Astrocyte (in vitro differentiated cells and primary cell): ENCODE measurements at regions not wholly inside any gene's neighbourhood (a gene's known extent, or its start where the extent isn't known, plus 50 kb on each side); places are given as distances from the start of the nearest gene placed in this dataset.

Source experiments
- DNase-seq: peaks from one replicate; pipeline ENCODE4 v3.0.0-alpha.2; 2010; ENCODE audit warnings: low read depth
- FAIRE-seq: peaks from 2 replicates; lab custom pipeline; 2011; peaks lifted over from hg19 to GRCh38; lab: Jason Lieb, UNC
- H2AFZ ChIP-seq: 2 replicates; pipeline ENCODE4 v1.6.0; 2012; ENCODE audit warnings: low read depth, low read length, inconsistent platforms
- H3K27ac ChIP-seq: 2 replicates; pipeline ENCODE4 v1.5.1; 2011; ENCODE audit warnings: low read depth, low read length, inconsistent platforms
- H3K27me3 ChIP-seq: 2 replicates; pipeline ENCODE4 v1.6.0; 2011; ENCODE audit warnings: low read length, inconsistent platforms; ENCODE audit not compliant: insufficient read depth
- H3K36me3 ChIP-seq: 2 replicates; pipeline ENCODE4 v1.5.1; 2011; ENCODE audit warnings: low read length, inconsistent platforms; ENCODE audit not compliant: insufficient read depth
- H3K4me1 ChIP-seq: 2 replicates; pipeline ENCODE4 v1.5.1; 2011; ENCODE audit warnings: low read length, inconsistent platforms; ENCODE audit not compliant: insufficient read depth
- H3K4me2 ChIP-seq: 2 replicates; pipeline ENCODE4 v1.6.0; 2012; ENCODE audit warnings: low read length, inconsistent platforms
- H3K4me3 ChIP-seq: 2 replicates; pipeline ENCODE4 v1.5.1; 2011; ENCODE audit warnings: low read depth, mild to moderate bottlenecking, low read length, inconsistent platforms; ENCODE audit not compliant: insufficient read depth
- H3K79me2 ChIP-seq: 2 replicates; pipeline ENCODE4 v1.6.0; 2012; ENCODE audit warnings: mild to moderate bottlenecking, low read length, inconsistent platforms; ENCODE audit not compliant: insufficient read depth
- H3K9ac ChIP-seq: 2 replicates; pipeline ENCODE4 v1.6.0; 2012; ENCODE audit warnings: mild to moderate bottlenecking, low read length, inconsistent platforms
- H3K9me3 ChIP-seq: 2 replicates; pipeline ENCODE4 v1.5.1; 2012; ENCODE audit warnings: low read depth, mild to moderate bottlenecking, low read length, inconsistent platforms; ENCODE audit not compliant: insufficient read depth
- H4K20me1 ChIP-seq: 2 replicates; pipeline ENCODE4 v1.6.0; 2012; ENCODE audit warnings: low read length, inconsistent platforms; ENCODE audit not compliant: insufficient read depth
- H3K27ac Mint-ChIP-seq: one replicate; pipeline ENCODE4 v1.8.0; 2021; ENCODE audit warnings: mild to moderate bottlenecking, mixed read lengths; ENCODE audit not compliant: unreplicated experiment
- H3K27me3 Mint-ChIP-seq: one replicate; pipeline ENCODE4 v1.8.0; 2021; ENCODE audit warnings: low read depth, mixed read lengths; ENCODE audit not compliant: unreplicated experiment
- H3K36me3 Mint-ChIP-seq: one replicate; pipeline ENCODE4 v1.8.0; 2021; ENCODE audit warnings: low read depth, mixed read lengths; ENCODE audit not compliant: unreplicated experiment
- H3K4me1 Mint-ChIP-seq: one replicate; pipeline ENCODE4 v1.8.0; 2021; ENCODE audit warnings: low read depth, mixed read lengths; ENCODE audit not compliant: unreplicated experiment
- H3K4me3 Mint-ChIP-seq: one replicate; pipeline ENCODE4 v1.8.0; 2021; ENCODE audit warnings: mild to moderate bottlenecking, moderate library complexity, mixed read lengths; ENCODE audit not compliant: unreplicated experiment
- H3K9me3 Mint-ChIP-seq: one replicate; pipeline ENCODE4 v1.8.0; 2021; ENCODE audit warnings: mild to moderate bottlenecking, mixed read lengths; ENCODE audit not compliant: unreplicated experiment
- CTCF ChIP-seq: IDR thresholded peaks from 2 replicates; pipeline ENCODE4 v1.5.1; 2011; ENCODE audit warnings: low read depth, mild to moderate bottlenecking, inconsistent platforms, low read length, moderate library complexity; ENCODE audit not compliant: insufficient read depth
- EZH2 ChIP-seq: IDR thresholded peaks from 2 replicates; pipeline ENCODE4 v1.6.1; 2012; ENCODE audit warnings: mild to moderate bottlenecking, low read length, inconsistent platforms; ENCODE audit not compliant: insufficient read depth

- Mint-ChIP-seq H3K4me1 (peaks cover 10% of the 10 kb centered on the region), H3K27ac (no peak overlapping the region), H3K4me3 (no peak overlapping the region), H3K36me3 (peaks cover 3% of the 10 kb centered on the region), H3K27me3 (peaks cover 7% of the 10 kb centered on the region), H3K9me3 (peaks cover 8% of the 10 kb centered on the region)
- DNase-seq (no peak), FAIRE-seq (no peak)
- no peaks in the 10 kb centered on the region for H3K36me3 ChIP-seq
- H3K27me3 ChIP-seq = no peaks in the 10 kb centered on the region
- no peak overlapping the region for H3K9ac ChIP-seq
- H3K9me3 ChIP-seq = no peaks in the 10 kb centered on the region
- TF ChIP-seq EZH2 (no peak), CTCF (no peak)
- H4K20me1 ChIP-seq = no peaks in the 10 kb centered on the region
- H3K4me2 ChIP-seq = no peak overlapping the region
- H3K27ac ChIP-seq = no peak overlapping the region
- H3K4me1 ChIP-seq = peaks cover 3% of the 10 kb centered on the region
- no peak overlapping the region for H3K4me3 ChIP-seq
- no peaks in the 10 kb centered on the region for H3K79me2 ChIP-seq
- no peak overlapping the region for H2AFZ ChIP-seq
Observed at GRCh38 chr21:39124681-39125251, 58.5 kb downstream of the PSMG1 start.

GRCh38 chr21:39123375-39123774, 59.9 kb downstream of the PSMG1 start:
- no peak overlapping the region for H3K27ac ChIP-seq
- FAIRE-seq (no peak), DNase-seq (no peak)
- H3K27me3 Mint-ChIP-seq = peaks cover 5% of the 10 kb centered on the region
- H3K4me3 Mint-ChIP-seq = no peak overlapping the region
- H3K36me3 Mint-ChIP-seq = peaks cover 3% of the 10 kb centered on the region
- H3K4me3 ChIP-seq = no peak overlapping the region
- no peaks in the 10 kb centered on the region for H4K20me1 ChIP-seq
- no peaks in the 10 kb centered on the region for H3K36me3 ChIP-seq
- no peak overlapping the region for H3K27ac Mint-ChIP-seq
- H3K4me2 ChIP-seq = no peak overlapping the region
- no peak overlapping the region for H2AFZ ChIP-seq
- peaks cover 11% of the 10 kb centered on the region for H3K4me1 Mint-ChIP-seq
- H3K9me3 Mint-ChIP-seq = peaks cover 8% of the 10 kb centered on the region
- no peak overlapping the region for H3K9ac ChIP-seq
- no peak for TF ChIP-seq CTCF
- TF ChIP-seq EZH2 = no peak
- peaks cover 3% of the 10 kb centered on the region for H3K4me1 ChIP-seq
- H3K27me3 ChIP-seq = no peaks in the 10 kb centered on the region
- H3K9me3 ChIP-seq = no peaks in the 10 kb centered on the region
- no peaks in the 10 kb centered on the region for H3K79me2 ChIP-seq

GRCh38 chr21:39121600-39122355, 61.5 kb downstream of the PSMG1 start:
- Mint-ChIP-seq H3K4me3 (no peak overlapping the region), H3K27ac (no peak overlapping the region)
- no peak for FAIRE-seq

More at GRCh38 chr21:39121600-39122355, 61.5 kb downstream of the PSMG1 start:
- no peaks in the 10 kb centered on the region for H3K36me3 ChIP-seq
- peak; percentile 49 for DNase-seq
- no peak overlapping the region for H3K27ac ChIP-seq
- no peaks in the 10 kb centered on the region for H4K20me1 ChIP-seq
- no peaks in the 10 kb centered on the region for H3K79me2 ChIP-seq
- H3K9me3 ChIP-seq = no peaks in the 10 kb centered on the region
- no peak for TF ChIP-seq EZH2
- TF ChIP-seq CTCF = no peak
- peaks cover 3% of the 10 kb centered on the region for H3K36me3 Mint-ChIP-seq
- H3K9ac ChIP-seq = no peak overlapping the region
- H3K27me3 Mint-ChIP-seq = peaks cover 12% of the 10 kb centered on the region
- H2AFZ ChIP-seq = no peak overlapping the region
- peaks cover 11% of the 10 kb centered on the region for H3K4me1 Mint-ChIP-seq
- peaks cover 8% of the 10 kb centered on the region for H3K9me3 Mint-ChIP-seq
- no peaks in the 10 kb centered on the region for H3K27me3 ChIP-seq
- H3K4me1 ChIP-seq = peaks cover 3% of the 10 kb centered on the region
- no peak overlapping the region for H3K4me2 ChIP-seq
- no peak overlapping the region for H3K4me3 ChIP-seq
